ENCODE measurements at regions not wholly inside any gene's neighbourhood (a gene's known extent, or its start where the extent isn't known, plus 50 kb on each side); places are given as distances from the start of the nearest gene placed in this dataset.
A peak's percentile ranks its signal among the peaks of the same experiment; 100 is the strongest.
"Not testable (repeated sequence)": the region's sequence is repeated elsewhere in the genome, so short reads cannot be mapped to it uniquely, and the experiment has no call there.

DNA sequence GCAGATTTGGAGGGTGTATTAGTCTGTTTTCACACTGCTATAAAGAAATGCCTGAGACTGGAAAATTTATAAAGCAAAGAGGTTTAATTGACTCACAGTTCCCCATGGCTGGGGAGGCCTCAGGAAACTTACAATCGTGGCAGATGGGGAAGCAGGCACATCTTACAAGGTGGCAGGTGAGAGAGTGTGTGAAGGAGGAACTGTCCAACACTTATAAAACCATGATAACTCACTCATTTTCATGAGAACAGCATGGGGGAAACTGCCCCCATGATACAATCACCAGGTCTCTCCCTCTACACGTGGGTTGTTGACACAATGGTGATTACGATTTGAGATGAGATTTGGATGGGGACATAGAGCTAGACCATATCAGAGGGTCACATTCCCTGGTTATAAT is 195.6 kb downstream of the RGS9 start:
- in situ Hi-C loops (cut with HindIII; ENCODE audit: low sequenced_read_pairs): no loop called here
- no peak for DNase-seq (ENCODE audit: low spot score)

DNA sequence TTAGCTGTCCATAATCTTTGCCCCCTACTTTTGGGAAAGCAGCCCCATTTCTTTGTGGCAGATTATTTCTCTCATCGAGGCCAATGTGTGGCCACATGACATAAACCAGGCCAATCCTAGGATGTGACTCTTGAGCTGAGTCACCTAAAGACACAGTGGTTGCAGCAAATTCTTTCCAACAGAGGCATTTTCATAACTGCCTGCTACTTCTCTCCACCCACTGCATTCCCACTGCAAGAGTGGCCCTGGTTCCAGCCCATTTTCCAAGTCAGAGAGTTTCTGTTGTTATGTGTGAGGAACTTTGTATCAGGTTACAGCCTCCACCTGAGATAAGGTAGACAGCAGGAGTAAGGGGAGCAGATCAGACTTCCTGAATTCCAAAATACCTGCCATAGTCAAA is 195.2 kb downstream of the RGS9 start:
- in situ Hi-C loops (cut with HindIII; ENCODE audit: low sequenced_read_pairs): no loop called here
- DNase-seq (ENCODE audit: low spot score): no peak

DNA sequence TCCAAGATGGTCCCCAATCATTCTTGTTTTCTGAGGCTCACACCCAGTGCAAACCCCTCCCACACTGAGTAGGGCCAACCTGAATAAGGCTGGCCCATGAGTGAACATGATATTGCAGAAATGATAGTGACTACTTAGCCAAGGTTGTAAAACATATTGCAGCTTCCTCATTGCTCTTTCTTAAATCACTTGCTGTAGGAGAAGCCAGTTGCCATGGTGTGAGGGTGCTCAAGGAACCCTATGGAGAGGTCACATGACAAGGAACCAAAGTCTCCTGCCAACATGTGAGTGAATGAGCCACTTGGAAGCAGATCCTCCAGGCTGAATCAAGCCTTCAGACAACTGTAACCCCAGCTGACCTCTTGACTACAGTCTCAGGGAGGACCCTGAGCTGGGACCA is 191.4 kb downstream of the RGS9 start:
- in situ Hi-C loops (cut with HindIII; ENCODE audit: low sequenced_read_pairs): no loop called here
- no peak for DNase-seq (ENCODE audit: low spot score)

DNA sequence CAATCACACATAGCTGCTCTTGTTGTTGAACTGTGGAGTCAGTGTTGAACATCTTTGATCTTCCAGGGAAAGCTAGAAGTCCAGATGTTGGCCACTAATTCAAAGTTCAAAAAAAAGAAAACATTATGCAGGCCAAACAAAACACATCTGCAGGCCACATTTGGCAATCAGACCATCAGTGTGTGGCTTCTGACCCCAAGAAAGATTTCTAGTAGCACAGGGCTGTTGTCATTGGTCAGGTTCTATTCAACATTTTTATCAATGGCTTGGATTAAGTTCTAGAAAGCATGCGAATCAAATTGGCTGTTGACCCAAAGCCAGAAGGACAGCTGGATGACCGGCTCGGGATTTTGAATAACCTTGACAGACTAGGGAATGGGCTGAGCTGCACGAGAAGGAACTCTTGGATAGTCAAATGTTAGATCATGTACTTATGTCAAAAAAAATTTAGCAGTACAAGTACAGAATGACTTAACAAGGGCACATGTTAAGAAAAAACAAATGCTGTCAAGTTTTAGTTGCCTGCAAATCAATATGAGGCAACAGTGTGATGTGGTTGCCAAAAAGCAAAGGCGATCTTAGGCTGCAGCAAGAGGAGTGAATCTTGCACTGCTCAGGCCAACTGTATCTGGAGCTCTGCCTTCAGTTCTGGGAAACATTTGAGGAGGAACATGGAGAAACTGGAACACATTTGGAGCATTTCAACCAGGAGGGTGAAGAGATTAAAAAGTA is 187.6 kb downstream of the RGS9 start:
- in situ Hi-C loops (cut with HindIII; ENCODE audit: low sequenced_read_pairs): no loop called here
- no peak for DNase-seq (ENCODE audit: low spot score)

DNA sequence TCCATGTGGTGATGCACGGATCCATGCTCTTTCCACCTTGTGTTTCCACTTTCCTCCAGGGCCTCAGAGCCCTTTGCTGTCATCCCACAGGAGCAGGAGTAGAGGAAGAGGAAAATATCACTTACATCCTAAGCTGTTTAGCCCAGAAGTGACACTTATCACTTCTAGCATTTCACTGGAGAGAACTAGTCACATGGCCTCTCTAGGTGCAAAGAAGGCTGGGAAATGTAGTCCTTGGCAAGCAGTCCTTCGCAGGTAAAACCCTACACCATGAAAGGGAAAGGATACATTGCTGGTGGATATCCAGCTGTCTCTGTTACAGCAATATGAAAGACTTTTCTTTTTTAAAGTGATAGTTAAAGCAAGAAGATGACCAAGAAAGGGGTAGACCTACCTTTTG is 185.9 kb downstream of the RGS9 start:
- no peak for DNase-seq (ENCODE audit: low spot score)
- in situ Hi-C loops (cut with HindIII; ENCODE audit: low sequenced_read_pairs): no loop called here

DNA sequence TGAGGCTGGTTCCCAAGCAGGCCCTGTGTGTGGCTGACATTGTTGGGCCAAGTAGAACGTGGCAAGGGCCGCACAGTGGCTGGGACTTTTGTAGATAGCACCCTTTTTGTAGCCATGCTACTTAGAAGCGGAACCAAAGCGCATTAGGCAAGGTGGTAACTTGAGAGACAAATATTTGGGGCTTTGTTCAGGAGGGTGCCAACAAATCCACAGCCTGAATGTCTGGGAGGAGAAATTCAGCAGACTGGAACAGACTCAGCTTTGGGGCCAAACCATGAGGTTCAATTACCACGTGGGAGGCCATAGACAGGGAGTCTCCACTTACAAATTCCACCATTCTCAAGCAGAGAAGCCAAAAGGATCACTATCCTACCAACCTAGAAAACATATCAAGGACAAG is 183.7 kb downstream of the RGS9 start:
- no peak for DNase-seq (ENCODE audit: low spot score)
- in situ Hi-C loops (cut with HindIII; ENCODE audit: low sequenced_read_pairs): no loop called here

DNA sequence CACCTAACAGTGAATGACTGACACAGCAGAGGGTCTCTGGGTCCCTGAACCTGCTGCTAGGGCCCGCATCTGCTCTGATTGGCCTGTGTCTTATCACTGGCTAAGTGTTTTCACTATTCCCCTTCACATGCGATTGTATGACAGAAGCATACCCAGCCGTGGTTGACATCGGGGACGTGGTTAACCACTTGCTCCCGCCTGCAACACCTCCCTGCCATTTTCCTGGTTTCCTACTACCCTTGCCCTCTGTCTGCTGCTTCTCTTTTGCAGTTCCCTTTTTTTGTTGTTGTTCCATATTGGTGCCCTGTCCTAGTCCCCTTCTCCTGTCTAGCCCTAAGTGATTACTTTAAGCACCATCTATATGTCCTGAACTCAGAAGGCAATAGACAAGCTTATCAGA is 177.0 kb downstream of the RGS9 start:
- in situ Hi-C loops (cut with HindIII; ENCODE audit: low sequenced_read_pairs): no loop called here
- no peak for DNase-seq (ENCODE audit: low spot score)

DNA sequence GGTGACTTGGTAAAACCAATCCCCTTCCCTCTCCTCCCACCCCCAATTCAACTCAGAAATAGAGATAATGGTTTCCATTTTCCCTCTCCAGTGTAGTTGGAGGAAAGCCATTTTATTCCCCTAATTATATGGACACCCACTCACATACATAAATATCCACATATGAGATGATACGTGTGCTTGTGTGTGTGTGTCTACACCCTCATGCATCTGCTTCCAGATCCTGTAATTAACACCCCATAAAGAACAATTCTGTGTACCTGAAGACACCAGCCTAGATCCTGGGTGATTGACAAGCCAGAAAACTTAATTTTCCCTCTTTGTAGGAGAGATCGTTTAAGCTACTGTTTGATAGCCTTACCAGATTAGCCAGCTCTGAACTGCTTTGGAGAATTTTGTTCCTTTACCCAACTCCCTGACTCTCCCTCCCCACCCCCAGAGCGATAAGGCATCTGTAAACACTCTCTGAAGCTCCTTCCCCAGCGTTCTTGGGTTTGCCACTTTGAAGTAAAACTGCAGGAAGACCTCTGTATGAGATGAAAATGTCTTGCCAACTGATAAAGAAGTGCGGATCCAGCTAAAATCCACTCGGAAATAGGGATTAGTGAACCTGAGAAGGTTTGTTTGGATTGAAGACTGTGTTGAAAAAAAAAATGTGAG is 175.7 kb downstream of the RGS9 start:
- no peak for DNase-seq (ENCODE audit: low spot score)
- in situ Hi-C loops (cut with HindIII; ENCODE audit: low sequenced_read_pairs): no loop called here

DNA sequence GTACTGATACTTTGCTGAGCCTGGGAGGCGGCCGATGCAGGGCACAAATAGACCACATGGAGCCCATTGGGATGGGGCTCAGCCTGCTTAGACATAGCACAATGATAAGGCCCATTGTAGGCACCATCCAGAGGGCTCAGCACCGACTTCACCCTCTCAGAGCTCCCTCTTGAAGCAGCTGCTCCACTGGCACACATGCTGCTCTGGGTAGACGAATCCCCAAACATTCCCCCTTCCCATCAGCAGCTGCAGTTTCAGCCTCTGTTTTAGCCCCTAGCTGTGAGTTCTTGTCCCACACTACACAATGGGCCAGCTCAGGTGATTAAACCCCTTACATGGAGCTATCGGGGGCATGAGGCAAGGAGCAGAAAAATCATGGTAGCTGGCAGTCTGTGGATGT is 174.1 kb downstream of the RGS9 start:
- DNase-seq (ENCODE audit: low spot score): no peak
- in situ Hi-C loops (cut with HindIII; ENCODE audit: low sequenced_read_pairs): no loop called here

DNA sequence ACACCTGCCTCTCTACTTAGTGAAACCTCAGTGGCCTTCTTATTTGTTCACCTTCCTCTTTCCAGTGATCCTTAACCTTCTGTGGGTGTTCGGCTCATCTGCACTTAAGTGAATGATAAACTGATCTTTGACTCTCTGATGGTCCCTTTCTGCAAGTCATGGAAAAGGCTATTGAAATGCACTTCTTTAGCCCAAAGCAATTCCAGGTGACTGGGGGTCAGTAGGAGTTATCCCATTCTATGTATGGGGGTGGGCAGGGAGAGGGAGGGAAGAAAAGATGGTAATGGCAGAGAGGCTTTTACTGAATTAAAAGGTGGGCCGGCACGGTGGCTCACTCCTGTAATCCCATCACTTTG is 170.8 kb downstream of the RGS9 start:
- in situ Hi-C loops (cut with HindIII; ENCODE audit: low sequenced_read_pairs): no loop called here
- no peak for DNase-seq (ENCODE audit: low spot score)

DNA sequence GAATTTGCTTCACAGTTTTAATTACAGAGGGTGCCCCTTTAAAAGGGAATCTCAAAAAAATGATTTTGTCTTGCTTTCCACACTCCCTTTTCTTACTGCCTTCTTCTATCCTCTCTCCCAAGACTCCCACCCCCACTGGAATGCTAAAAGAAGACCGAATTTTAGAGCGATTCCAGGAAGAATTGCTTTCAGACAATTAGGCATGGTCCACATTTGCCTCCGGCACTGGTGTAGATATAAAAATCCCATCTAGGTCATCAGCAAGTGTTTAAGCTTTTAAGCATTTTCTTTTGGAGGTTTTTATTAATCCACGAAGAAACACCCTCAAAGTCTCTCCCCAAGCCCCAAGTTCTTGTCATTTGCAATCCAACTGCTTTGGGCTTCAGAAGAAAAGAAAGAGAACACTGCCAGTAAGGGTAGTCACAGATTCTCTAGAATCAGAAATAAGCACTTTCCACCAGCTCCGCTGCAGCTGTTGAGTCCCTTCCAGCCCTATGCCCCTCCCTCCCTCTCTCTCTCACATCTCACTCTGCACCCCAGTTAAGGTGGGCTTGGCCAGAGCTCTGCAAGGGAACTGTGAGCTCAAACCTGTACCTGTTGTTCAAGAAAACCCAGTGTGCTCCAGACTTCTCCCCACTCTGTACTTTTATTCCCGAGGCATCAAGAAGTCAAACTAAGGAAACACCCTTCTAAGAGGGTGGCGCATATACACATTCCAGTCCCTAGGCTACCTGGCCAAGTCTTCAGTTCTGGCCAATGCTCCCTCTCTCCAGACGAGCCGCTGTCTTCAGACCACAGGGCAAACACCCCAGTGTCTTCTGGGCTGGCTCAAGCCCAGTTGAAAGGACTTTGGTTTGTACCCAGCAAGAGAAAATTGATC is 170.2 kb downstream of the RGS9 start:
- in situ Hi-C loops (cut with HindIII; ENCODE audit: low sequenced_read_pairs): no loop called here
- DNase-seq (ENCODE audit: low spot score): no peak

DNA sequence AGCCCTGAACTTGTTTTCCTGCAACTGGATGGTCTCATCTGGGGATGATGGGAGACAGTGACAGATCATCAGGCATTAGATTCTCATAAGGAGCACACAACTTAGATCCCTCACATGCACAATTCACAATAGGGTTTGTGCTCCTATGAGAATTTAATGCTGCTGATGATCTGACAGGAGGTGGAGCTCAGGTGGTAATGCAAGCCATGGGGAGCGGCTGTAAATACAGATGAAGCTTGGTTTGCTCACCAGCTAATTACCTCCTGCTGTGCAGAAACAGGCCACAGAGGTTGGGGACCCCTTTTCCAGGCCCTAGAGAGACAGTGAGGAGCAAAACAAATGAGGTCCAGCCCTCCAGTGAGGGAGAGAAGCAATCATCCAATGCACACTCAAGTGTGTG is 168.6 kb downstream of the RGS9 start:
- in situ Hi-C loops (cut with HindIII; ENCODE audit: low sequenced_read_pairs): no loop called here

DNA sequence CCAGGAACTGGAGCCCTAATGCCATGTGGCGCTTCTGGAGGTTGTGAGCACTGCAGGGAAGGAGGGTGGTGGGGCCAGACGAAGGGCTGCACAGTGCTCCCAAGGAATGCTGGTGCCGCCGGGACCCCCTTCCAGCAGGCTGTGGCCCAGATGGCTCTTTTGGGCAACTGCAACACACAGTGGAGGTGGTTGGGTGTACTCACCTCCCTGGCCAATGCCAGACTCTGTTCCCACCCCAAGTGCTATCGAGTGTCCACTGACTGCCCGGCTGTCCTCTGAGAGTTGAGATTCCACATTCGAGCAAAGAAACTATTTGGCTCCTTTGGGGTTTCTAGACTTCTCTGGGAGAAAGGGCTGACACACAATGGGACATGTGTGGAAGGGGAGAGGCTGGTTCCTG is 167.9 kb downstream of the RGS9 start:
- in situ Hi-C loops (cut with HindIII; ENCODE audit: low sequenced_read_pairs): no loop called here
- DNase-seq (ENCODE audit: low spot score): no peak

More for the DNA sequence above, 168.6 kb downstream of the RGS9 start:
- DNase-seq (ENCODE audit: low spot score): no peak

DNA sequence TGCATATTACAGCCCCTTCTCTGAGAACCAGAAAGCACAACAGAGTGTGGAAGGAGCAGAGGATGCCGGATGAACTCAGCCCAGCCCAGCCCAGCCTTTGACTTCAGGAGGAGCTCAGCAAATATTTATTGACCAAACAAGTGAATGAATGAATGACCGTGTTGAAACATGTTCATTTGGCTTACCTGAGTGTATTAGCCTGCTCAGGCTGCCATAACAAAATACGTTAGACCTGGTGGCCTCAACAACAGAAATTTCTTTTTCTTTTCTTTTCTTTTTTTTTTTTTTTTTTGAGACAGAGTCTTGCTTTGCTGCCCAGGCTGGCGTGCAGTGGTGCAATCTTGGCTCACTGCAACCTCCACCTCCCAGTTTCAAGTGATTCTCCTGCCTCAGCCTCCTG is 164.7 kb downstream of the RGS9 start:
- DNase-seq (ENCODE audit: low spot score); in situ Hi-C loops (cut with HindIII; ENCODE audit: low sequenced_read_pairs): not testable (repeated sequence)

DNA sequence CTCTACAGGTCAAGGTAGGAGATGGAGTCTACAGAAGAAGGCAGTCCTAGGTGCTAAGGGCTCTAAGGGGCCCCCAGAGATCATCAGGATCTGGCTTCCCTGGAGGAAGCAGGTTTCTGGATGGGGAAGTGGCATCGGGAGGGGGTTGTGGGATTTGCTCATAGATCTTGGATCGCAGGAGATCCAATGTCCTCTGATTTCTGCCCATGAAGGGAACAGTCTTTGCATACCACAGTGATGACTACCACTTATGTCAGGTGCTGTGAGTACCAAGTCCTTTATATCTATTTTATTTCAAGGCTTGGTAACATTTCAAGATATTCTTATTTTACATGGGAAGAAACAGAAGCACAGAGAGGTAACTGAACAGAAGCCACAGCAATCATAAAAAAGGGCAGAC is 164.0 kb downstream of the RGS9 start:
- no peak for DNase-seq (ENCODE audit: low spot score)
- in situ Hi-C loops (cut with HindIII; ENCODE audit: low sequenced_read_pairs): no loop called here

DNA sequence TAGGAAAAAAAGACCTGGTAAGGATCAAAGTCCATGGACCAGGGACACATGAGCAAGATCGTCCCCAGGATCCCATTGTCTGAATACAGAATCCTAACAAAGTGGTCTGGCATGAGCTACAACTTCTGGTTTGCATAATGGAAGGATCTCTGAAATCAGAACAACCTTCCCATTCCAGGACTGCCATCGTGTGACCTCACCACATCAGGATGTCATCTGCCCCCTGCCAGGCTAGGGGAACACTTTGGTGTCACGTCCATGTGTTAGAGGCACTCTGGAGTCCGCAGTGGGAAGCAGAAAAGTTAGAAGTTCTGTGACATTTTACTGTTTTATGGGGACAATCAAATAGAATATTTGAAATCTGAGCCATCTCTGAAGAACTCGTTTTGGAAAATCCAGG is 160.7 kb downstream of the RGS9 start:
- no peak for DNase-seq (ENCODE audit: low spot score)
- in situ Hi-C loops (cut with HindIII; ENCODE audit: low sequenced_read_pairs): no loop called here

DNA sequence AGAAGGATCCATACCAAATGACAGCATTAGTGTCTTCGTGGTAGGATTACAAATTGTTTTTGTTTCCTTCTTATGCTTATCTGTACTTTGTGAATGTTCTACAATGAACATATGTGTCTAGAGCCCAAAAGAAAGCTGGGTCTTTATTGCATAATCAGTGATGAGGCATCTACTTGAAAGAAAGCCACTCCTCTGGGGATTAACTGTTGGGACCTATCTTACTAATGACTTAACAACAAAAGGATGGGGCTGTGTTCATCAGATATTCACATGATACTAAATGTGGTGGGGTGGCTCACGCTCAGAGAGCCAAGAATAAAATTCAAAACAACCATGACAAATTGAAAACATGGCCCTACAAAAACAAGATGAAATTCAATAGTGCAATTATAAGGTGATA is 160.2 kb downstream of the RGS9 start:
- in situ Hi-C loops (cut with HindIII; ENCODE audit: low sequenced_read_pairs): no loop called here
- DNase-seq (ENCODE audit: low spot score): no peak

DNA sequence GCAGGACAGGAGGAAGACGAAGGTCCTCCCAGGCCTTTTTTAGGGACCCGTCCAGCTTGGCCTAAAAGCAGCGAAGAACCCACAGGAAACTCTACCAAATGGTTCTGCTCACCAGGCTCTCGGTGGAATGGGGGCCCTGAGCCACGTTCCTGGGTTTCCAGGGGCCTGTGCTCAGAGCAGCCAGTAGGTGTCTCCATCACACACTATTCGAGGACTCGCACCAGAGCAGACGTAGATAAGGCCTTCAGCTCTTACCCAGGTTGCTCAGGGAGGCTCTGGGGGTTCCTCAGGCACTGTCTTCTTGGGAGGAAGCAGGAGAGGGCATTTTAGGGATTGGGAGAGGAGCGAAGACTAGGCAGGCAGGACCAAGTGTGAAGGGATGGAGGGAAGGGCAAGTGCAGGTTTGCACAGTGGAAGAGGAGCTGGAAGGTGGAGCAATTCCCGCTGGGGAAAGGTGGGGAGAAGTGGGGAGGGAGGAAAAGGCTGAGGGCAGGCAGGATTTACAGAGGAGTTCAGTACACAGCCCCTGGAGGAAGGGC is 157.1 kb downstream of the RGS9 start:
- DNase-seq (ENCODE audit: low spot score): peak; percentile 49
- in situ Hi-C loops (cut with HindIII; ENCODE audit: low sequenced_read_pairs): no loop called here

DNA sequence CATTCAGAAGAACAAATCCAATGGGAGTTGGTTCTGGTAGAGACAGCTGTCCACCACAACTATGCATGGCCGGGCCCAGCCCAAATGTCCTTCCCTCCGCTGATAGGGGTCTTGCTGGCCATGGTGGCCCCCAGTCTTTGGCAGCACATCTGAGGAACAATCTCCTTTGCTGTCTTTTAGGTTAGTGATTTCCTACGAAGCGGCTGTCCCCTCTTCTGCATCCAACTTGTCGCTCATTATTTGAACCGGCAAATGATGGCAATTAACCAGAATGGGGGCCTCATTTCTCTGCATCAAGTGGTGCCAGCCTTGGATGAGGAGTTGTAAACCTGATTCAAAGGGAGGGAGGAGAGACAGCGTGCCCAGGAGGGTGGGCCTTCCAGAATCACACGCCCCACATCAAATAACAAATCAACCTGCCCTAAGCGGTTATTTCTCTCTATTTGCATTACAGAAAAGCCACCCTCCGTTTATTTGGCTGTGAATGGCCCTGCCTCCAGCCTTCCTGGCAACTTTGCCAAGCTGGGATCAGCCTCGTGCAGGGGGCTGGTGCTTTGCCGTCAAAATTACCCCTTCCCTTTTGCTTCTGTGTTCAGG is 156.5 kb downstream of the RGS9 start:
- in situ Hi-C loops (cut with HindIII; ENCODE audit: low sequenced_read_pairs): no loop called here
- no peak for DNase-seq (ENCODE audit: low spot score)

DNA sequence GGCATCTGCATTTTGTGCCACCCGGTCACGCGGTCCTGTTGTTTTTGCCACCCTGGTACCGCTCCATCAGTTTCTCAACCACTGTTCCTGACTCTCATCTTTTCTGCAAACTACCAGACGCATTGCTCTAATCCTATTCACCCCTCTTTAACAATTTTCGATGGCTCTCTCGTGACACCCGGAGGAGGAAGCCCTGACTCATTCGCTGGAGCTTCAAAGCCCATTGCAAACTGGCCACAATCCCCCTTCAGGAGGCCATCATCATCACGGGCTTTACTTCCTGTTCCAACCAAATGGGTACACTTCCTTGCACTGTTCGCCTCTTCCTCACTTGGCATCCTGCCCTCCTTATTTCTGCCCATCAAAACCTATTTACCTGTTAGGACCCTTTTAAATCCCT is 155.3 kb downstream of the RGS9 start:
- no peak for DNase-seq (ENCODE audit: low spot score)
- in situ Hi-C loops (cut with HindIII; ENCODE audit: low sequenced_read_pairs): no loop called here
